ENCODE measurements at regions not wholly inside any gene's neighbourhood (a gene's known extent, or its start where the extent isn't known, plus 50 kb on each side); places are given as distances from the start of the nearest gene placed in this dataset.

GRCh38 chr1:82861749-82862148 is 1061.0 kb downstream of the ADGRL2 start:
- no TSS peak for BruUV-seq (replicated peaks)
- CTCF ChIA-PET: no interaction called here
- Mint-ChIP-seq H3K4me3 (ENCODE audit: low read depth, unreplicated experiment) (no peak overlapping the region), H3K36me3 (ENCODE audit: insufficient read depth, unreplicated experiment) (no peaks in the 10 kb centered on the region), H3K4me1 (ENCODE audit: low read depth, unreplicated experiment) (no peaks in the 10 kb centered on the region), H3K27ac (ENCODE audit: unreplicated experiment) (no peak overlapping the region), H3K9me3 (ENCODE audit: low read depth, unreplicated experiment) (no peaks in the 10 kb centered on the region), H3K27me3 (ENCODE audit: unreplicated experiment) (no peaks in the 10 kb centered on the region)
- intact Hi-C loops (cut with micrococcal nuclease; ENCODE audit: unreplicated experiment): no loop called here
- no peak for DNase-seq
- TF ChIP-seq, protein P1, sequence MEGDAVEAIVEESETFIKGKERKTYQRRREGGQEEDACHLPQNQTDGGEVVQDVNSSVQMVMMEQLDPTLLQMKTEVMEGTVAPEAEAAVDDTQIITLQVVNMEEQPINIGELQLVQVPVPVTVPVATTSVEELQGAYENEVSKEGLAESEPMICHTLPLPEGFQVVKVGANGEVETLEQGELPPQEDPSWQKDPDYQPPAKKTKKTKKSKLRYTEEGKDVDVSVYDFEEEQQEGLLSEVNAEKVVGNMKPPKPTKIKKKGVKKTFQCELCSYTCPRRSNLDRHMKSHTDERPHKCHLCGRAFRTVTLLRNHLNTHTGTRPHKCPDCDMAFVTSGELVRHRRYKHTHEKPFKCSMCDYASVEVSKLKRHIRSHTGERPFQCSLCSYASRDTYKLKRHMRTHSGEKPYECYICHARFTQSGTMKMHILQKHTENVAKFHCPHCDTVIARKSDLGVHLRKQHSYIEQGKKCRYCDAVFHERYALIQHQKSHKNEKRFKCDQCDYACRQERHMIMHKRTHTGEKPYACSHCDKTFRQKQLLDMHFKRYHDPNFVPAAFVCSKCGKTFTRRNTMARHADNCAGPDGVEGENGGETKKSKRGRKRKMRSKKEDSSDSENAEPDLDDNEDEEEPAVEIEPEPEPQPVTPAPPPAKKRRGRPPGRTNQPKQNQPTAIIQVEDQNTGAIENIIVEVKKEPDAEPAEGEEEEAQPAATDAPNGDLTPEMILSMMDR (IDR thresholded peaks at IDR 0.05; ENCODE audit: unreplicated experiment): no peak

DNA sequence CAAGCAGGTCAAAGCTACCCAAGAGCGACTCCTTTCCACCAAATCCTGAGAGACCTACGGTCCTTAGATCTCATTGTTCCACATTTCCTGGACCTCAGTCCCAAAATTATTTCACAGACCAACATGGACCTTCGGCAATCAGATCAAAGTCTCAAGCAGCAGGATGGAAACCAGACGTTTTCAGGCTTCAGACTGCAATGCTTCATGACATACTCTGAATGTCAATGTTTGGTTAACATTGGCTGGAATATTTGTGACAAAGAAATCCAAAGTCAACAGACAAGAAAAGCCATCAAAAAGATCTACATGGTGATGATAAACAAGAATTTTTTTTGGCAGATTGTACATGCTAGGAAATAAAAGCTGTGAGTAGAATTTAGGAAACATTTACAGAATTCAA is 1057.3 kb downstream of the ADGRL2 start:
- TF ChIP-seq, protein P1 (IDR thresholded peaks at IDR 0.05; ENCODE audit: unreplicated experiment): no peak
- no peak overlapping the region for H3K4me3 Mint-ChIP-seq (ENCODE audit: low read depth, unreplicated experiment)
- DNase-seq: no peak
- H3K27me3 Mint-ChIP-seq (ENCODE audit: unreplicated experiment): no peaks in the 10 kb centered on the region
- no peak overlapping the region for H3K27ac Mint-ChIP-seq (ENCODE audit: unreplicated experiment)
- intact Hi-C loops (cut with micrococcal nuclease; ENCODE audit: unreplicated experiment): no loop called here
- no TSS peak for BruUV-seq (replicated peaks)
- CTCF ChIA-PET: no interaction called here
- H3K36me3 Mint-ChIP-seq (ENCODE audit: insufficient read depth, unreplicated experiment): no peaks in the 10 kb centered on the region
- H3K4me1 Mint-ChIP-seq (ENCODE audit: low read depth, unreplicated experiment): no peaks in the 10 kb centered on the region
- no peaks in the 10 kb centered on the region for H3K9me3 Mint-ChIP-seq (ENCODE audit: low read depth, unreplicated experiment)

- peaks cover 3% of the 10 kb centered on the region for H3K9me3 Mint-ChIP-seq (ENCODE audit: low read depth, unreplicated experiment)
- no peaks in the 10 kb centered on the region for H3K4me1 Mint-ChIP-seq (ENCODE audit: low read depth, unreplicated experiment)
- CTCF ChIA-PET: no interaction called here
- no peaks in the 10 kb centered on the region for H3K36me3 Mint-ChIP-seq (ENCODE audit: insufficient read depth, unreplicated experiment)
- H3K4me3 Mint-ChIP-seq (ENCODE audit: low read depth, unreplicated experiment): no peak overlapping the region
- no TSS peak for BruUV-seq (replicated peaks)
- intact Hi-C loops (cut with micrococcal nuclease; ENCODE audit: unreplicated experiment): no loop called here
- H3K27ac Mint-ChIP-seq (ENCODE audit: unreplicated experiment): no peak overlapping the region
- DNase-seq: no peak
- no peaks in the 10 kb centered on the region for H3K27me3 Mint-ChIP-seq (ENCODE audit: unreplicated experiment)
- TF ChIP-seq, protein P1 (IDR thresholded peaks at IDR 0.05; ENCODE audit: unreplicated experiment): no peak
These were observed 1048.7 kb downstream of the ADGRL2 start for GRCh38 chr1:82849460-82849859.

GRCh38 chr1:82848043-82848442 is 1047.3 kb downstream of the ADGRL2 start:
- DNase-seq: no peak
- Mint-ChIP-seq H3K27ac (ENCODE audit: unreplicated experiment) (no peak overlapping the region), H3K4me1 (ENCODE audit: low read depth, unreplicated experiment) (no peaks in the 10 kb centered on the region), H3K27me3 (ENCODE audit: unreplicated experiment) (no peaks in the 10 kb centered on the region), H3K4me3 (ENCODE audit: low read depth, unreplicated experiment) (no peak overlapping the region), H3K36me3 (ENCODE audit: insufficient read depth, unreplicated experiment) (no peaks in the 10 kb centered on the region), H3K9me3 (ENCODE audit: low read depth, unreplicated experiment) (peaks cover 6% of the 10 kb centered on the region)
- TF ChIP-seq, protein P1 (IDR thresholded peaks at IDR 0.05; ENCODE audit: unreplicated experiment): no peak
- intact Hi-C loops (cut with micrococcal nuclease; ENCODE audit: unreplicated experiment): no loop called here
- no TSS peak for BruUV-seq (replicated peaks)
- CTCF ChIA-PET: no interaction called here

GRCh38 chr1:82845866-82846265 is 1045.1 kb downstream of the ADGRL2 start:
- Mint-ChIP-seq H3K4me1 (ENCODE audit: low read depth, unreplicated experiment) (no peaks in the 10 kb centered on the region), H3K27ac (ENCODE audit: unreplicated experiment) (no peak overlapping the region), H3K27me3 (ENCODE audit: unreplicated experiment) (no peaks in the 10 kb centered on the region), H3K9me3 (ENCODE audit: low read depth, unreplicated experiment) (peaks cover 6% of the 10 kb centered on the region), H3K4me3 (ENCODE audit: low read depth, unreplicated experiment) (no peak overlapping the region), H3K36me3 (ENCODE audit: insufficient read depth, unreplicated experiment) (no peaks in the 10 kb centered on the region)
- CTCF ChIA-PET: no interaction called here
- intact Hi-C loops (cut with micrococcal nuclease; ENCODE audit: unreplicated experiment): no loop called here
- TF ChIP-seq, protein P1 (IDR thresholded peaks at IDR 0.05; ENCODE audit: unreplicated experiment): no peak
- DNase-seq: no peak
- BruUV-seq (replicated peaks): no TSS peak
